Spleen (tissue), 7 donors: ENCODE measurements at regions not wholly inside any gene's neighbourhood (a gene's known extent, or its start where the extent isn't known, plus 50 kb on each side); places are given as distances from the start of the nearest gene placed in this dataset.
"Not testable (repeated sequence)": the region's sequence is repeated elsewhere in the genome, so short reads cannot be mapped to it uniquely, and the experiment has no call there.

ENCODE experiments used
- POLR2A ChIP-seq, 3 donors: fragments of 450-650 bp; IDR thresholded peaks; one replicate each; pipeline ENCODE4 v1.5.1; 2017; ENCODE audit warnings: antibody characterized with exemption in 3 of 3, mild to moderate bottlenecking in 1 of 3
- POLR2AphosphoS5 ChIP-seq, 3 donors: sonication (generic); formaldehyde crosslinking; IDR thresholded peaks; one replicate each; pipeline ENCODE4 v1.5.1; 2017; ENCODE audit warnings: antibody characterized with exemption in 3 of 3
- TF ChIP-seq, protein P1 (sequence below), 11 experiments: fragments of 200-600 bp in 7 of 11; fragments of 450-650 bp in 4 of 11; sonication (generic) in 4 of 11; IDR thresholded peaks in 8 of 11; conservative IDR thresholded peaks in 3 of 11; 1 replicate in 7 of 11; 2 replicates in 4 of 11; pipeline versions ENCODE4 v1.4.0 to v1.8.0; 2016 to 2021; ENCODE audit warnings: antibody characterized with exemption in 11 of 11, inconsistent platforms in 4 of 11, mild to moderate bottlenecking in 1 of 11
- donor health status: DM: no; HTN: no; CAD: no; lungs with moderate emphysema.
- donor health status: DM: no; HTN: no; CAD: no.
- donor health status: DM: no; HTN: no; CAD: no.

DNA sequence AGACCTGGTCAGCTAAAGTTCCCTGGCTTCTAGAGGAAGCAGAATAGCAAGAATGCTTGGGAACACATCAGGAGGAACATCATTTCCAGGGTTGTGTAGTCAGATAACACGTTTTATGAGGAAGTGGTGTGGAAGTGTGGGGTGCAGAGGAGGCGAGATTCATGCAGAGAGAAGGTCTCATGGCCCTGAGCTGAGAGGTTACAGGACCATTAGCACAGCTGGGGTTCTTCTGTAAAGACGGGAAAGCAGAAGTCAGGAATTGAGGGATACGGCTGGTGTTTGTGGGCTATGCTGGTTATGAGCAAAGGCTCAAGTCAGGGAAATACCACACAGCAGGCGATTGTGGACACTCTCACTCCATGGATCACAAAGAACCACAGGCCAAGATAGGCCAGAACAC, 190.6 kb upstream of the IRF2BP2 start:
- TF ChIP-seq POLR2A, POLR2AphosphoS5 (IDR thresholded peaks at IDR 0.05): not testable (repeated sequence)
- TF ChIP-seq, protein P1, sequence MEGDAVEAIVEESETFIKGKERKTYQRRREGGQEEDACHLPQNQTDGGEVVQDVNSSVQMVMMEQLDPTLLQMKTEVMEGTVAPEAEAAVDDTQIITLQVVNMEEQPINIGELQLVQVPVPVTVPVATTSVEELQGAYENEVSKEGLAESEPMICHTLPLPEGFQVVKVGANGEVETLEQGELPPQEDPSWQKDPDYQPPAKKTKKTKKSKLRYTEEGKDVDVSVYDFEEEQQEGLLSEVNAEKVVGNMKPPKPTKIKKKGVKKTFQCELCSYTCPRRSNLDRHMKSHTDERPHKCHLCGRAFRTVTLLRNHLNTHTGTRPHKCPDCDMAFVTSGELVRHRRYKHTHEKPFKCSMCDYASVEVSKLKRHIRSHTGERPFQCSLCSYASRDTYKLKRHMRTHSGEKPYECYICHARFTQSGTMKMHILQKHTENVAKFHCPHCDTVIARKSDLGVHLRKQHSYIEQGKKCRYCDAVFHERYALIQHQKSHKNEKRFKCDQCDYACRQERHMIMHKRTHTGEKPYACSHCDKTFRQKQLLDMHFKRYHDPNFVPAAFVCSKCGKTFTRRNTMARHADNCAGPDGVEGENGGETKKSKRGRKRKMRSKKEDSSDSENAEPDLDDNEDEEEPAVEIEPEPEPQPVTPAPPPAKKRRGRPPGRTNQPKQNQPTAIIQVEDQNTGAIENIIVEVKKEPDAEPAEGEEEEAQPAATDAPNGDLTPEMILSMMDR (IDR thresholded peaks at IDR 0.05 in 8 of 11, conservative IDR thresholded peaks at IDR 0.05 in 3 of 11), result not testable (repeated sequence)
